Panc1 (cell line): ENCODE measurements at regions not wholly inside any gene's neighbourhood (a gene's known extent, or its start where the extent isn't known, plus 50 kb on each side); places are given as distances from the start of the nearest gene placed in this dataset.

Experiments used
- ATAC-seq: fragments of 200-7000 bp; cut with Tn5 transposase; 2 replicates; pipeline ENCODE4 v1.9.1; 2020; ENCODE audit warnings: mild to moderate bottlenecking, moderate library complexity
- BruUV-seq: library from RNA; stranded (reverse); fragments of 400-500 nt; replicated peaks from 2 replicates; lab custom pipeline; 2021; lab: Mats Ljungman, UMichigan
- CTCF ChIA-PET: fragments of 300-600 bp; sonication (Branson Sonifier 250); formaldehyde crosslinking; loops from one replicate; lab custom pipeline; 2022; ENCODE audit warnings: antibody characterized with exemption; lab: Charles Lee
- POLR2A ChIA-PET: fragments of 300-600 bp; sonication (Branson Sonifier 250); formaldehyde crosslinking; loops from one replicate; lab custom pipeline; 2022; ENCODE audit warnings: antibody characterized with exemption; lab: Charles Lee
- DNase-seq: peaks from one replicate; pipeline ENCODE4 v3.0.0-alpha.2; 2010; ENCODE audit warnings: low read depth, low spot score
- H3K27ac ChIP-seq: 2 replicates; pipeline ENCODE4 v1.5.1; 2011; ENCODE audit warnings: mild to moderate bottlenecking, low read length, inconsistent platforms
- H3K27me3 ChIP-seq: fragments of 200-500 bp; sonication (Bioruptor generic); 2 replicates; pipeline ENCODE4 v1.6.0; 2014; ENCODE audit warnings: low read length, inconsistent platforms; ENCODE audit not compliant: control insufficient read depth, insufficient read depth
- H3K36me3 ChIP-seq: fragments of 200-500 bp; sonication (Bioruptor generic); 2 replicates; pipeline ENCODE4 v1.5.1; 2014; ENCODE audit warnings: inconsistent platforms, mild to moderate bottlenecking, low read length, moderate library complexity; ENCODE audit not compliant: control insufficient read depth, insufficient read depth
- H3K4me1 ChIP-seq: 2 replicates; pipeline ENCODE4 v1.5.1; 2011; ENCODE audit warnings: inconsistent platforms, mild to moderate bottlenecking, low read length, moderate library complexity; ENCODE audit not compliant: control insufficient read depth, insufficient read depth
- H3K4me3 ChIP-seq, 2 experiments: 2 replicates each; pipeline ENCODE4 v1.5.1; 2011 to 2012; ENCODE audit warnings: low read depth in 2 of 2, low read length in 2 of 2, mild to moderate bottlenecking in 2 of 2, inconsistent platforms in 1 of 2, moderate library complexity in 1 of 2
- H3K9me3 ChIP-seq: fragments of 200-500 bp; sonication (Bioruptor generic); 2 replicates; pipeline ENCODE4 v1.5.1; 2014; ENCODE audit warnings: low read depth, mild to moderate bottlenecking, inconsistent platforms, low read length, moderate library complexity; ENCODE audit not compliant: control insufficient read depth, insufficient read depth
- POLR2AphosphoS5 ChIP-seq: IDR thresholded peaks from 2 replicates; pipeline ENCODE4 v1.6.1; 2012; ENCODE audit warnings: mild to moderate bottlenecking, low read depth, low read length, moderate library complexity
- REST ChIP-seq, 2 experiments: IDR thresholded peaks; 2 replicates each; pipeline ENCODE4 v1.6.1; 2011 to 2012; ENCODE audit warnings: low read depth in 2 of 2, control low read depth in 1 of 2, low read length in 1 of 2, mild to moderate bottlenecking in 1 of 2, moderate library complexity in 1 of 2; ENCODE audit not compliant: insufficient read depth in 1 of 2
- SIN3A ChIP-seq: IDR thresholded peaks from 2 replicates; pipeline ENCODE4 v1.6.1; 2012; ENCODE audit warnings: low read depth, mild to moderate bottlenecking, low read length, moderate library complexity, borderline replicate concordance; ENCODE audit not compliant: insufficient read depth
- TCF7L2 ChIP-seq: IDR thresholded peaks from 2 replicates; pipeline ENCODE4 v1.6.1; 2011; ENCODE audit warnings: mild to moderate bottlenecking, low read depth, low read length, inconsistent platforms
- in situ Hi-C: cut with HindIII; loops from 2 replicates; pipeline ENCODE4 v1.10.0; 2016; ENCODE audit warnings: low sequenced_read_pairs, low pct_unique_long_range_greater_than_20kb
- intact Hi-C: fragments of 100-400 bp; cut with micrococcal nuclease; formaldehyde crosslinking; loops from one replicate; pipeline ENCODE4 v1.10.0; 2022; ENCODE audit not compliant: unreplicated experiment
- TF ChIP-seq, protein P1 (sequence below): fragments of 450-650 bp; IDR thresholded peaks from 2 replicates; pipeline ENCODE4 v1.5.1; 2017; ENCODE audit warnings: mild to moderate bottlenecking

DNA sequence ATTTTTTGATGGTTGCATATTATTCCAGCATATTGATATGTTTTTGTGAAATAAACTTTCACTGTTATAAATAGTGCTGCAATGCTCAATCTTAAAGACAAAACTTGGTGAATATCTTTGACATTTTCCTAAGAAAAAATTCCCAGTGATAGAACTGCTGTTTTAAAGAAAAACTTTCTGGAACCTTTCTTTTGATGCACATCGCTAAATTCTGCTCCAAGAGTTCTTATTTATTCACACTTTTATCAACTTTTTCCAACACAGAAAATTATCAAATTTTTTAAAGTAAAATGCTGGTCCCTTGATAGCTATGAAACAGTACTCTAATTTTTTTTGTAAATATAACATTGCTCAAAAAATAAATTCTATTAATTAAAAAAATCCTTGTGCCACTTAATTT, 196.6 kb downstream of the HS3ST3A1 start:
- H3K27ac ChIP-seq, result no peak overlapping the region
- in situ Hi-C loops (no loop called here), intact Hi-C loops (no loop called here)
- ChIA-PET POLR2A (no interaction called here), CTCF (no interaction called here)
- no TSS peak for BruUV-seq
- no peak for TF ChIP-seq POLR2AphosphoS5
- TF ChIP-seq, protein P1, sequence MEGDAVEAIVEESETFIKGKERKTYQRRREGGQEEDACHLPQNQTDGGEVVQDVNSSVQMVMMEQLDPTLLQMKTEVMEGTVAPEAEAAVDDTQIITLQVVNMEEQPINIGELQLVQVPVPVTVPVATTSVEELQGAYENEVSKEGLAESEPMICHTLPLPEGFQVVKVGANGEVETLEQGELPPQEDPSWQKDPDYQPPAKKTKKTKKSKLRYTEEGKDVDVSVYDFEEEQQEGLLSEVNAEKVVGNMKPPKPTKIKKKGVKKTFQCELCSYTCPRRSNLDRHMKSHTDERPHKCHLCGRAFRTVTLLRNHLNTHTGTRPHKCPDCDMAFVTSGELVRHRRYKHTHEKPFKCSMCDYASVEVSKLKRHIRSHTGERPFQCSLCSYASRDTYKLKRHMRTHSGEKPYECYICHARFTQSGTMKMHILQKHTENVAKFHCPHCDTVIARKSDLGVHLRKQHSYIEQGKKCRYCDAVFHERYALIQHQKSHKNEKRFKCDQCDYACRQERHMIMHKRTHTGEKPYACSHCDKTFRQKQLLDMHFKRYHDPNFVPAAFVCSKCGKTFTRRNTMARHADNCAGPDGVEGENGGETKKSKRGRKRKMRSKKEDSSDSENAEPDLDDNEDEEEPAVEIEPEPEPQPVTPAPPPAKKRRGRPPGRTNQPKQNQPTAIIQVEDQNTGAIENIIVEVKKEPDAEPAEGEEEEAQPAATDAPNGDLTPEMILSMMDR, result no peak
- TF ChIP-seq REST (IDR thresholded peaks at IDR 0.05; ENCODE audit: insufficient read depth in 1 of 2, low read depth in 2 of 2, low read length in 1 of 2), result no peak
- TF ChIP-seq SIN3A, result no peak
- TF ChIP-seq TCF7L2, result no peak
- no peaks in the 10 kb centered on the region for H3K9me3 ChIP-seq
- H3K4me1 ChIP-seq, result no peaks in the 10 kb centered on the region
- H3K27me3 ChIP-seq, result no peaks in the 10 kb centered on the region
- DNase-seq (no peak), ATAC-seq (no peak)
- H3K4me3 ChIP-seq, result no peak overlapping the region
- H3K36me3 ChIP-seq, result no peaks in the 10 kb centered on the region

- no peak overlapping the region for H3K27ac ChIP-seq
- no peaks in the 10 kb centered on the region for H3K36me3 ChIP-seq
- no peaks in the 10 kb centered on the region for H3K9me3 ChIP-seq
- H3K4me1 ChIP-seq, result no peaks in the 10 kb centered on the region
- POLR2A ChIA-PET, result no interaction called here
- intact Hi-C loops, result no loop called here
- no peak overlapping the region for H3K4me3 ChIP-seq
- DNase-seq (no peak), ATAC-seq (no peak)
- TF ChIP-seq POLR2AphosphoS5 (no peak), TCF7L2 (no peak), REST (IDR thresholded peaks at IDR 0.05; ENCODE audit: insufficient read depth in 1 of 2, low read depth in 2 of 2, low read length in 1 of 2) (no peak), SIN3A (no peak)
- TF ChIP-seq, protein P1, result no peak
- no TSS peak for BruUV-seq
- in situ Hi-C loops, result no loop called here
- no peaks in the 10 kb centered on the region for H3K27me3 ChIP-seq
- CTCF ChIA-PET, result no interaction called here
Measured at GRCh38 chr17:13403982-13404946, 197.5 kb downstream of the HS3ST3A1 start.
